Body of pancreas (tissue), 4 donors: ENCODE measurements at regions not wholly inside any gene's neighbourhood (a gene's known extent, or its start where the extent isn't known, plus 50 kb on each side); places are given as distances from the start of the nearest gene placed in this dataset.
"Not testable (repeated sequence)": the region's sequence is repeated elsewhere in the genome, so short reads cannot be mapped to it uniquely, and the experiment has no call there.

Experiments used
- ATAC-seq: fragments of 150-250 bp; one replicate; pipeline ENCODE4 v1.9.1; 2016
- DNase-seq, 4 donors: peaks; one replicate each; pipeline ENCODE4 v3.0.0-alpha.2; 2019
- H3K27ac ChIP-seq, 4 donors: fragments of 200-600 bp; sonication (generic); 1 replicate in 3 of 4; 2 replicates in 1 of 4; pipeline versions ENCODE4 v1.5.1 to v1.6.1; 2016 to 2019; ENCODE audit warnings: mild to moderate bottlenecking in 1 of 4, mixed read lengths in 1 of 4, moderate library complexity in 1 of 4
- H3K27me3 ChIP-seq, 2 donors: fragments of 200-600 bp; sonication (generic); one replicate each; pipeline ENCODE4 v1.6.0; 2016; ENCODE audit warnings: mild to moderate bottlenecking in 1 of 2
- H3K36me3 ChIP-seq, 2 donors: fragments of 200-600 bp; sonication (generic); replicated peaks in 1 of 2; 2 replicates each; pipeline ENCODE4 v1.5.1; 2016; ENCODE audit warnings: low read depth in 2 of 2; ENCODE audit not compliant: insufficient read depth in 1 of 2
- H3K4me1 ChIP-seq: fragments of 200-600 bp; sonication (generic); one replicate; pipeline ENCODE4 v1.6.0; 2016
- H3K4me3 ChIP-seq, 2 donors: fragments of 200-600 bp; sonication (generic); 1 replicate in 1 of 2; 2 replicates in 1 of 2; pipeline ENCODE4 v1.5.1; 2016 to 2019
- H3K9me3 ChIP-seq, 3 donors: fragments of 200-600 bp; sonication (generic); 1 replicate in 2 of 3; 2 replicates in 1 of 3; pipeline ENCODE4 v1.5.1; 2016
- POLR2A ChIP-seq, 3 donors: fragments of 450-650 bp; IDR thresholded peaks; one replicate each; pipeline ENCODE4 v1.6.1; 2016; ENCODE audit warnings: antibody characterized with exemption in 3 of 3, mild to moderate bottlenecking in 2 of 3
- WGBS, 2 donors: methylation state at CpG; one replicate each; pipeline ENCODE4 v1.1.5; 2017; 5-methylcytosine and 5-hydroxymethylcytosine counted together
- intact Hi-C: fragments of 100-400 bp; cut with DNase I; formaldehyde crosslinking; loops from one replicate; pipeline ENCODE4 v1.15.1; 2023
- TF ChIP-seq, protein P1 (sequence below), 7 experiments: fragments of 450-650 bp in 4 of 7; fragments of 200-600 bp in 3 of 7; sonication (generic) in 3 of 7; IDR thresholded peaks; one replicate each; pipeline ENCODE4 v1.5.1; 2016 to 2019; ENCODE audit warnings: antibody characterized with exemption in 7 of 7

DNA sequence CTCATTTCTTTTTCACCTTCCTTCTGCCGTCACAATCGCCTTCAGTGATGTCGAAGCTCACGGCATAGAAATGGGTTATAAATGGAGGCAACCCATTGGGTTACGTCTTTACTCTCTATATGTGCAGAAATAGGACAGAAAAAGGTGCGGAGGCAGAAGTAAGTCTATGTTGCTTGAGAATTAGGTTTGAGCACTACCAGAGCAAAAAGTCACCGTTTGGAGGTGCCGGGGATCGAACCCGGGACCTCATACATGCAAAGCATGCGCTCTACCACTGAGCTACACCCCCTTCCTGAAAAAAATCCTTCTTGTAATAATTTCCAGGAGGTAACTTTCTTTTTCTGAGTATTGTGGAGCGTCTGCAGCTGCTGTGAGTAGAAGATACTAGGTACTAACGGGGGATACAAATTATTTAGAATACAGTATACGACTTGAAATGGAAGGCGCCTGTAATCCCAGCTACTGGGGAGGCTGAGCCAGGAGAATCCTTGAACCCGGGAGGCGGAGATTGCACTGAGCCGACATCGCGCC is 134.2 kb downstream of the TRIM27 start:
- no peak for ATAC-seq
- WGBS, 2 donors: 6 to 12% methylated on average over 20 of the region's 20 CpGs
- DNase-seq: peak in 1 of 4 donors; percentile 12

DNA sequence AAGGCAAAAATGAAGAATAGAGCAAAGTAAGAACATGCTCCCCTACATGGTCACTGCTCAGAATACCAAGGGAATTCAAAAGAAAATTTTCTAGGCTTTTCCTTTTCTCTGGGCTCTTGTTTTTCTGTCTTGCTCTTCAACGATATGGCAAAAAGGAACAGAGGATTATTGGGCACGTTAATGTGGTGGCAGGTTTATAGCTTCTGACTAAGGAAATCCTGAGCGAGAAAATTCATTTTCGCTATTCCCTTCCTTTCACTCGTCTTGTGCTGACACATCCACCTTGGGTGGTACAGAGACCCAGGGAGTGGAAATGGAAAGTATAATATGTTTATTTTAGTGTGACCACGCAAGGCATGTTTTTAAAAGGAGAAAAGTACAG is 132.8 kb downstream of the TRIM27 start:
- intact Hi-C loops: no loop called here
- H3K4me1 ChIP-seq: peaks cover 6% of the 10 kb centered on the region
- no peaks in the 10 kb centered on the region for H3K9me3 ChIP-seq
- no peak overlapping the region for H3K4me3 ChIP-seq
- 18 to 34% methylated on average over 6 of the region's 6 CpGs for WGBS, 2 donors
- TF ChIP-seq POLR2A (IDR thresholded peaks at IDR 0.05): no peak
- TF ChIP-seq, protein P1, sequence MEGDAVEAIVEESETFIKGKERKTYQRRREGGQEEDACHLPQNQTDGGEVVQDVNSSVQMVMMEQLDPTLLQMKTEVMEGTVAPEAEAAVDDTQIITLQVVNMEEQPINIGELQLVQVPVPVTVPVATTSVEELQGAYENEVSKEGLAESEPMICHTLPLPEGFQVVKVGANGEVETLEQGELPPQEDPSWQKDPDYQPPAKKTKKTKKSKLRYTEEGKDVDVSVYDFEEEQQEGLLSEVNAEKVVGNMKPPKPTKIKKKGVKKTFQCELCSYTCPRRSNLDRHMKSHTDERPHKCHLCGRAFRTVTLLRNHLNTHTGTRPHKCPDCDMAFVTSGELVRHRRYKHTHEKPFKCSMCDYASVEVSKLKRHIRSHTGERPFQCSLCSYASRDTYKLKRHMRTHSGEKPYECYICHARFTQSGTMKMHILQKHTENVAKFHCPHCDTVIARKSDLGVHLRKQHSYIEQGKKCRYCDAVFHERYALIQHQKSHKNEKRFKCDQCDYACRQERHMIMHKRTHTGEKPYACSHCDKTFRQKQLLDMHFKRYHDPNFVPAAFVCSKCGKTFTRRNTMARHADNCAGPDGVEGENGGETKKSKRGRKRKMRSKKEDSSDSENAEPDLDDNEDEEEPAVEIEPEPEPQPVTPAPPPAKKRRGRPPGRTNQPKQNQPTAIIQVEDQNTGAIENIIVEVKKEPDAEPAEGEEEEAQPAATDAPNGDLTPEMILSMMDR (IDR thresholded peaks at IDR 0.05): no peak
- H3K27ac ChIP-seq: no peak overlapping the region
- H3K27me3 ChIP-seq: peaks cover 0 to 22% of the 10 kb centered on the region in 2 donors
- no peak for DNase-seq
- no peak for ATAC-seq
- H3K36me3 ChIP-seq: no peaks in the 10 kb centered on the region

More for the DNA sequence above, 134.2 kb downstream of the TRIM27 start:
- intact Hi-C loops: no loop called here
- Histone ChIP-seq H3K27ac (no peak overlapping the region), H3K36me3 (no peaks in the 10 kb centered on the region), H3K4me3 (no peak overlapping the region), H3K27me3 (peaks cover 0 to 29% of the 10 kb centered on the region in 2 donors), H3K9me3 (no peaks in the 10 kb centered on the region), H3K4me1 (peaks cover 6% of the 10 kb centered on the region)
- TF ChIP-seq, protein P1 (IDR thresholded peaks at IDR 0.05): no peak
- no peak for TF ChIP-seq POLR2A (IDR thresholded peaks at IDR 0.05)

DNA sequence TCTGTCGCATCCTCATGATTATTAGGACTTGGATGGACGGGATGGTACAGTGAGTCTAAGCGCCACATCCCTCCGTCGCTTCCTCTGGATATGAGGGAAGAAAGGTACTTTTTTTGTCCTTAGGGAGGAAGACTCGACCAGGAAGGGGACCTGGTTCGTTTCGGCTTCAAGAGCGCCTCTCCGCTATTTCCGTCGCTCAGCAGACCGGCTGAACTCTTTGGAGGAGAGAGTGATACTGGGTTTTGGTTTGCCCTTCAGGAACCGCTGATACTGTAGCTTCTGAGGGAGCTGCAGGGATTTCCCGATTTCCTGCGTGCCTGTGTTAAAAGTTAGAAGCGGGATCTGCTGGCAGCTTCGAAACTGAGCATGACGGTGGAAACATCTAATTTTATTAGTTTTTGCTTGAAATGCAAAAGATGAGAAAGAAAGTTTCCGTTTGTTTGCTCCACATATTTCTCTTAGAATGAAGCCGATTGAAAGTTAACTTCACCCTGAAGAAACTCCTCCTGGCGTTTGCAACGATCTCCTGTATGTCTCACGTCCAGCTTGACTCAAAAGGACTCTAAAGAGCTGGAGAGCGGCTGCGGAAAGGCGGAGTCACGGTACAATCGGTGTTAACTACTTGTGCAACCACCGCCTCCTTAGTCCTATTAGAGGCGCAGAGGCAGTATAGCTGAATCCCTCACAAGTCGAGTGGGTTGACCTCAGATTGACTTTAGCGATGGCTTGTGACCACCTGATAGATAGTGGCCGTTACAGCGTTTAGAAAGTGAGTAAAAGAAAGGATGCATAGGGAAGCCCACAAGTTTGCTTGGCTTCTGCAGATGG is 129.4 kb downstream of the TRIM27 start:
- no peak for ATAC-seq
- intact Hi-C loops: no loop called here
- H3K4me1 ChIP-seq: peaks cover 6% of the 10 kb centered on the region
- WGBS, 2 donors: 1 to 3% methylated on average over 29 to 35 of the region's 35 CpGs
- no peak for TF ChIP-seq POLR2A (IDR thresholded peaks at IDR 0.05)
- TF ChIP-seq, protein P1 (IDR thresholded peaks at IDR 0.05): no peak
- no peaks in the 10 kb centered on the region for H3K9me3 ChIP-seq
- H3K36me3 ChIP-seq: no peaks in the 10 kb centered on the region
- H3K27me3 ChIP-seq: peaks cover 0 to 24% of the 10 kb centered on the region in 2 donors
- no peak for DNase-seq
- no peak overlapping the region for H3K27ac ChIP-seq
- no peak overlapping the region for H3K4me3 ChIP-seq

DNA sequence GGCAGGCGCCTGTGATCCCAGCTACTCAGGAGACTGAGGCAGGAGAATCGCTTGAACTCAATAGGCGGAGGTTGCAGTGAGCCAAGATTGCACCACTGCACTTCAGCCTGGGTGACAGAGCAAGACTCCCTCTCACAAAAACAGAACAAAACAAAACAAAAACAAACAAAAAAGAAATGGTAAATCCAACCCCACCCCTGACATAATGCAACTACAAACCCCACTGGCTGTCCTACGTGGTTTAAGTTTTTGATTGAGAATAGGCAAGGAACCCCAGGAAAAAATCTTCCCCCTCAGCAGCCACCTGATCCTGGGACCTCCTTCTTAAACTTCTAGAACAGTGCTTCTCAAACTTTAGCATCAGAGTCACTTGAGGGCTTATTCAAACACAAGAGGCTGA is 123.1 kb downstream of the TRIM27 start:
- H3K4me3 ChIP-seq, DNase-seq, H3K36me3 ChIP-seq, intact Hi-C loops, H3K27ac ChIP-seq, H3K27me3 ChIP-seq, H3K4me1 ChIP-seq, H3K9me3 ChIP-seq, ATAC-seq: not testable (repeated sequence)
- 61 to 64% methylated on average over 4 of the region's 4 CpGs for WGBS, 2 donors

DNA sequence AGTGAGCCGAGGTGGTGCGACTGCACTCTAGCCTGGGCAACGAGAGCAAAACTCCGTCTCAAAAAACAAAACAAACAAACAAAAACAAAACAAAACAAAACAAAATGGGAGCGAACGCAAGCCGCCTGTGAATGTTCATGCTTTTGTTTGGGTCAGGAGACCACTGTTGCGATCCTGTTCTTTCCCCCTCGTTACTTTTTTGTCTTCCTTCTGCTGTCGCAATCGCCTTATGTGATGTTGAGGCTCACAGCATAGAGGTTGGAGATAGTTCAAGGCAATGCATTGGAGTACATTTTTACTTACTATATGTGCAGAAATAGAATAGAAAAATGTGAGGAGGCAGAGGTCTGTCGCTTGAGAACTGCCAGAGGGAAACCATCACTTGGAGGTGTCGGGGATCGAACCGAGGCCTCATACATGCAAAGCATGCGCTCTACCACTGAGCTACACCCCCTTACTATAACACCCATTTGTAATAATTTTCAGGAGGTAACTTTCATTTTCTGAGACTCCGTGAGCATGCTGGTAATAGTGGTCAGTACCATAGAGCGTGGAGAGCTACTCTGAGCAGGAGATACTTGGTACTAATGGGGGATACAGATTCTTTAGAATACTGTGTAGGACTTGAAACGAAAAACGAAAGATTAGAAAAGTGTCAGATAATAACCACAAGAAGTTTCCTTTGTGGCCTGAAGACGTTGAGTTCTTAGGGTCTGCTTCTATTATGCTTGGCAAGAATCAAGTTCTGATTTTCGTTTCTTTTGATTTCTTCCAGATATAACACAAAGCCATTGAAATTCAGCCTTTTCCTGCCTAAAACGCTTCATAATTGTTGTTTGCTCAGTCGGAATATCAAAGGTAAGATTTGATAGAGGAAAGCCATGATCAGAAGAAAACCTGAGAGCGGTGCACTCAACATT is 121.1 kb downstream of the TRIM27 start:
- ATAC-seq (no peak), DNase-seq (no peak)
- no peak for TF ChIP-seq POLR2A (IDR thresholded peaks at IDR 0.05)
- TF ChIP-seq, protein P1 (IDR thresholded peaks at IDR 0.05): no peak
- no peak overlapping the region for H3K27ac ChIP-seq
- no peaks in the 10 kb centered on the region for H3K4me1 ChIP-seq
- peaks cover 0 to 5% of the 10 kb centered on the region in 2 donors for H3K27me3 ChIP-seq
- intact Hi-C loops: no loop called here
- no peak overlapping the region for H3K4me3 ChIP-seq
- WGBS, 2 donors: 25 to 36% methylated on average over 25 of the region's 25 CpGs
- no peaks in the 10 kb centered on the region for H3K9me3 ChIP-seq
- no peaks in the 10 kb centered on the region for H3K36me3 ChIP-seq
